OCI-LY1 (cell line): ENCODE measurements at regions not wholly inside any gene's neighbourhood (a gene's known extent, or its start where the extent isn't known, plus 50 kb on each side); places are given as distances from the start of the nearest gene placed in this dataset.

Experiments
- EZH2 ChIP-seq: fragments of 200-600 bp; sonication (generic), shearing (Covaris generic); IDR thresholded peaks from 2 replicates; pipeline ENCODE4 v1.8.0; 2017; ENCODE audit warnings: borderline replicate concordance, mixed run types, mild to moderate bottlenecking, antibody characterized with exemption, low read length, moderate library complexity, mixed read lengths
- TF ChIP-seq, protein P1 (sequence below): fragments of 200-600 bp; sonication (generic), shearing (Covaris generic); IDR thresholded peaks from 2 replicates; pipeline ENCODE4 v1.5.1; 2017; ENCODE audit warnings: mild to moderate bottlenecking, antibody characterized with exemption, low read length, moderate library complexity, mixed read lengths

DNA sequence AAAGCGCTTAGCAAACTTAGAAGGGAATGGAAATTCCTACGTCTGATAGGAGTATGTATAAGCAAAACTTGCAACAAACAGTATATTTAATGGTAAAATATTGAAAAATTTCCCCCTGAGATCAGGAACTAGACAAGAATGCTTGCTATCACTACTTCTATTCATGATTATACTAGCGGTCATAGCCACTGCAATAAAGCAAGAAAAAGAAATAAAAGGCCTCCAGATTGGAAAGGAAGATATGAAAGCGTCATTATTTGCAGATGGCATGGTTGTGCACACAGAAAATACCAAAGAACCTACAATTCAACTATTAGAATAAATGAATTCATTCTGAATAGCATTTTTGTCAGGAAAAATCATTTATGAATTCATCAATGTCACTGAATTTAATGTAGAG lies 87.2 kb upstream of the BCOR start:
- TF ChIP-seq, protein P1, sequence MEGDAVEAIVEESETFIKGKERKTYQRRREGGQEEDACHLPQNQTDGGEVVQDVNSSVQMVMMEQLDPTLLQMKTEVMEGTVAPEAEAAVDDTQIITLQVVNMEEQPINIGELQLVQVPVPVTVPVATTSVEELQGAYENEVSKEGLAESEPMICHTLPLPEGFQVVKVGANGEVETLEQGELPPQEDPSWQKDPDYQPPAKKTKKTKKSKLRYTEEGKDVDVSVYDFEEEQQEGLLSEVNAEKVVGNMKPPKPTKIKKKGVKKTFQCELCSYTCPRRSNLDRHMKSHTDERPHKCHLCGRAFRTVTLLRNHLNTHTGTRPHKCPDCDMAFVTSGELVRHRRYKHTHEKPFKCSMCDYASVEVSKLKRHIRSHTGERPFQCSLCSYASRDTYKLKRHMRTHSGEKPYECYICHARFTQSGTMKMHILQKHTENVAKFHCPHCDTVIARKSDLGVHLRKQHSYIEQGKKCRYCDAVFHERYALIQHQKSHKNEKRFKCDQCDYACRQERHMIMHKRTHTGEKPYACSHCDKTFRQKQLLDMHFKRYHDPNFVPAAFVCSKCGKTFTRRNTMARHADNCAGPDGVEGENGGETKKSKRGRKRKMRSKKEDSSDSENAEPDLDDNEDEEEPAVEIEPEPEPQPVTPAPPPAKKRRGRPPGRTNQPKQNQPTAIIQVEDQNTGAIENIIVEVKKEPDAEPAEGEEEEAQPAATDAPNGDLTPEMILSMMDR: no peak
- no peak for TF ChIP-seq EZH2
